Neuron (in vitro differentiated cells): ENCODE measurements at regions not wholly inside any gene's neighbourhood (a gene's known extent, or its start where the extent isn't known, plus 50 kb on each side); places are given as distances from the start of the nearest gene placed in this dataset.
"Not testable (repeated sequence)": the region's sequence is repeated elsewhere in the genome, so short reads cannot be mapped to it uniquely, and the experiment has no call there.

Experiments
- H2AFZ ChIP-seq: one replicate; pipeline ENCODE4 v1.6.1; 2013; ENCODE audit warnings: low read depth, mild to moderate bottlenecking, inconsistent platforms, low read length, moderate library complexity
- H3K27me3 ChIP-seq: one replicate; pipeline ENCODE4 v1.6.1; 2013; ENCODE audit warnings: low read length; ENCODE audit not compliant: insufficient read depth
- H3K36me3 ChIP-seq: one replicate; pipeline ENCODE4 v1.6.1; 2013; ENCODE audit warnings: low read length; ENCODE audit not compliant: insufficient read depth
- H3K4me1 ChIP-seq: one replicate; pipeline ENCODE4 v1.6.1; 2013; ENCODE audit warnings: low read length; ENCODE audit not compliant: insufficient read depth
- H3K4me3 ChIP-seq: 2 replicates; pipeline ENCODE4 v1.5.1; 2013; ENCODE audit warnings: mild to moderate bottlenecking, low read length, moderate library complexity
- H3K9me3 ChIP-seq: one replicate; pipeline ENCODE4 v1.6.1; 2013; ENCODE audit warnings: low read length

DNA sequence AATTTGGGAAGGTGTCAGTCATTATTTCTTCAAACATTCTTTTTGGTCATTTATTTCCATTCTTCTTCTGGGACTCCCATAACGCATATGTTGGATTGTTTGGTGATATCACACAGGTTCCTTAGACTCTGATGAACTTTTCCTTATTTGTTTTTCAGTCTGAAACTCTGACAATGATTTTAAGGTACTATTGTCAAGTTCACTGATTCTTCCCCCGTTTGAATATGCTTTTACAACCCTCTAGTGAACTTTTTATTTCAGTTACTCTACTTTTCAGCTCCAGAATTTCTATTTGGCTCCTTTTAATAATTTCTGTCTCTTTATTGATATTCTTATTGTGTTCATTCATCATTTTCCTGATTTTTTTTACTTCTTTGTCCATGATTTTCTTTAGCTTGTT is 92.5 kb upstream of the RORB start:
- Histone ChIP-seq H3K36me3 (no peaks in the 10 kb centered on the region), H3K4me1 (peaks cover 6% of the 10 kb centered on the region), H3K27me3 (no peaks in the 10 kb centered on the region), H2AFZ (no peak overlapping the region), H3K4me3 (no peak overlapping the region), H3K9me3 (no peaks in the 10 kb centered on the region)

DNA sequence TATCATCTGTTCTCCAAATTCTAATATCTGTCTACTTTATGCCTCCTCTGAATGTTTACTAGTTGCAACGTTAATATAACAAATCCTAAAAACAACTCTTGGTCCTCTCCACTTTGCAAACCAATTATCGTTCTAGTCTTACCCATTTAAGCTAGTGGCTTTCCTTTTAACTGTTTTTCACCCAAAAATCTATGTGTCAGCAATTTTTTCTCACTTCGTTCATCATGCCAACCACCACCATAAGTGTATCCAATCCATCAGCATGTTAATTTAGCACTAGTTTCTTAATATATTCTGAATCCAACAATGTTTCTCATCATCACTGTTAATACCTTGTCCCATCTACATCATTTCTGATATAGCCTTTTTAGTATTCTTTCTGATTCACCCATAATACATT is 90.0 kb upstream of the RORB start:
- Histone ChIP-seq H3K27me3 (no peaks in the 10 kb centered on the region), H3K4me1 (peaks cover 6% of the 10 kb centered on the region), H3K36me3 (no peaks in the 10 kb centered on the region), H3K4me3 (no peak overlapping the region), H3K9me3 (no peaks in the 10 kb centered on the region), H2AFZ (no peak overlapping the region)

DNA sequence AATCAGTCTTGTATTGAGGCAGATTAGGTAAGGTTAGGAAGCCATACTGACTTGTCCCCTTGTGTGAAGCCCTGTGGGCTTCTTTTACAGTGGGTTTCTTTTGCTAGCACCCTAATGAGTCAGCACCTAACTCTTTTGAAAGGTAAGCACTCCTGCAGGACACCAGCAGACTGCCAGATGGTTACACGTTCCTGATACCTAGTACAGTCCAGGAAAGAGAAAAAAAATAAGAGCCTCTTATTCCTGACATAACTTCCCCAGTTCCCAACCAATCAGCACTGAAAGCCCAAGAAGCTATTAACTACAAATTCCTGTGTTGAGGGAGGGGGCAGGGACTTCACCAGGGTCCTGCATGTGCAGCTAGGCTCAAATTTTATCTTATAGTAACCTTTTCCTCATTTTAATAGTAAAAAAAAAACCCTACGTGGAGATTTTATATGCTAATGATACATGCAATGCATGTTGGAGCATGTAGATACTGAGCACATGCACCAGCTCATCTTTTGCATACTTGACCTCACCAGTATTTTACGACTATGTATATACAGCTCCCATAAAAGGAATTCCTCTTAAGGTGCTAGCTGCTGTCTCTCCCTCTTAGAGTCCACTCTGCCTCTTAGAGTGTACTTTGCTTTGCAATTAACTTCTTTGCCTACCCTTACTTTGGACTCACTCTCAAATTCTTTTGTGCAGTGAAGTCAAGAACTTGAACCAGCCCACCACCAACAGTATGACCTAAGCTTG is 84.7 kb upstream of the RORB start:
- no peaks in the 10 kb centered on the region for H3K9me3 ChIP-seq
- no peaks in the 10 kb centered on the region for H3K36me3 ChIP-seq
- peaks cover 18% of the 10 kb centered on the region for H3K4me1 ChIP-seq
- no peaks in the 10 kb centered on the region for H3K27me3 ChIP-seq
- no peak overlapping the region for H3K4me3 ChIP-seq
- no peak overlapping the region for H2AFZ ChIP-seq

DNA sequence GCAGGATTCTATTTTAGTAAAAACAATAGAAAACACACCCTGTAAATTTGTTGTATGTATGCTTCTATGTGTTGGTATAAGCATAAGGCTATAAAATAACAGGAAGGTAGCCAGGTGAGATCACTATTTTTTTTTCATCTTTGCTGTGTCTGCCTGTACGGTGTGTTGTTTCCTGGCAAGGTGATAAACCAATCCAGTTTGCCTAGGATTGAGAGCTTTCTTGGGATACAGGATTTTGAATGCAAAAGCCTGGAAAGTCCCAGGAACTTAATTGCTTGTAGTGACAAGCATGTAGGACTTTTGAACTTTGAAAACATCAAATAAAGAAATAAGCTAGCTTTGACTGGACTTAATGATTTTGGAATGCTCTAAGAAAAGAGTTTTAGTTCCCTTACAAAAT is 83.3 kb upstream of the RORB start:
- H3K4me1 ChIP-seq: peaks cover 12% of the 10 kb centered on the region
- H3K4me3 ChIP-seq: no peak overlapping the region
- H3K36me3 ChIP-seq: no peaks in the 10 kb centered on the region
- peak overlapping the region; percentile 39 for H2AFZ ChIP-seq
- no peaks in the 10 kb centered on the region for H3K9me3 ChIP-seq
- no peaks in the 10 kb centered on the region for H3K27me3 ChIP-seq

DNA sequence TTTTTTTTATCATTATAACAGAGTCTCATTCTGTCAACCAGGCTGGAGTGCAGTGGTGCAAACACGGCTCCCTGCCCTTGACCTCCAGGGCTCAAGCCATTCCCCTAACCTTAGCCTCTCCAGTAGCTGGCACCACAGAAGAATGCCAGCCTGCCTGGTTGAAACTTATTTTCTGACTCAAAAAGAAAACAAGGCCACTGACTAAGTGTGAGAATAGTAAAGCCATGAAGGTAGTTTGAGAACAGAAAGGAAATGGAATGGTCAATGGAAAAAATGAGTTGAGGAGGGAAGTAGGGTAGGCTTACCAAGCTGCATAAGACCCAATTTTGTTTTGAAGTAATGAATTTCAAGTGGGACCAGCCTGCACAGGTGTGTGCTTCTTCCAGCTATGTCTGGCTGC is 82.8 kb upstream of the RORB start:
- Histone ChIP-seq H3K9me3 (no peaks in the 10 kb centered on the region), H3K4me1 (peaks cover 12% of the 10 kb centered on the region), H3K4me3 (no peak overlapping the region), H3K36me3 (no peaks in the 10 kb centered on the region), H3K27me3 (no peaks in the 10 kb centered on the region), H2AFZ (peak overlapping the region; percentile 39)

DNA sequence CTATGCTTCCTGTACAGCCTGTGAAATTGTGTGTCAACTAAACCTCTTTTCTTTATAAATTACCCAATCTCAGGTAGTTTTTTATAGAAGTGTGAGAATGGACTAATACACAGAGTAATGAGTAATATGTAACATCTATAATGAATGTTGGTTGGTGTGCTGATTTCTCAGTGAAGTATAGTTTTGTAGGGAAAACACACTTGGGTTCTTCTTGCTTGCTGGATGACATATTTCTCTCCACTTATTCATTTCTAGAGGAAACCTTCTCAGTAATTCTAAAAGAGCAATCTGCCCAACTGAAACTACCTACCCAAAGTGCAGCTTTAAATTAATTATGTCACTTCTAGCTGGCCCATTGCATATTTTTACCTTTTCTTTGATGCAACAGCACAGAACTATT is 81.1 kb upstream of the RORB start:
- Histone ChIP-seq H3K9me3 (no peaks in the 10 kb centered on the region), H2AFZ (no peak overlapping the region), H3K27me3 (no peaks in the 10 kb centered on the region), H3K4me1 (peaks cover 12% of the 10 kb centered on the region), H3K36me3 (no peaks in the 10 kb centered on the region), H3K4me3 (no peak overlapping the region)

DNA sequence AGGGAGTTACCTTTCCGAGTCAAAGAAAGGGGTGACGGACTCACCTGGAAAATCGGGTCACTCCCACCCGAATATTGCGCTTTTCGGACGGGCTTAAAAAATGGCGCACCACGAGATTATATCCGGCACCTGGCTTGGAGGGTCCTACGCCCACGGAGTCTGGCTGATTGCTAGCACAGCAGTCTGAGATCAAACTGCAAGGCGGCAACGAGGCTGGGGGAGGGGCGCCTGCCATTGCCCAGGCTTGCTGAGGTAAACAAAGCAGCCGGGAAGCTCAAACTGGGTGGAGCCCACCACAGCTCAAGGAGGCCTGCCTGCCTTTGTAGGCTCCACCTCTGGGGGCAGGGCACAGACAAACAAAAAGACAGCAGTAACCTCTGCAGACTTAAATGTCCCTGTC is 72.6 kb upstream of the RORB start:
- not testable (repeated sequence) for H3K4me3 ChIP-seq, H3K27me3 ChIP-seq, H3K4me1 ChIP-seq, H2AFZ ChIP-seq, H3K36me3 ChIP-seq, H3K9me3 ChIP-seq

DNA sequence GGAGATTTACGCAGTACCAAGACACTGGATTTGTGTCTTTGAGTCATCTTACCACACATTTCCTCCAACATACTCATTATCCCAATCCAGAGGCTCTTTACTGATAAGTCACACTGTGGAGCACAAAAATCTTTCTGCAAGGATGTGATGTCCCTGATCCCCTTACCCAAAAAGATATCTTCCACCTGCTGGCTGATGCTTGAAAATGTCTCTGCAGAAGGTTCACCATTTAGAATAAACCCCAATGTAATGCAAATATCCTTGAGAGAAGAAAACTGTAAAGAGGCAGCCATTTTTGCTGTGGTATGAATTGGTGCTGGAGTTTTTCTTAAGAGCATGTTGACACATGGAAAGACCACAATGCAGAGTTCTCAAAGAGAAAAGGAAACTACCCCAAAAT is 65.7 kb upstream of the RORB start:
- Histone ChIP-seq H3K4me1 (no peaks in the 10 kb centered on the region), H3K4me3 (no peak overlapping the region), H3K36me3 (no peaks in the 10 kb centered on the region), H3K27me3 (no peaks in the 10 kb centered on the region), H2AFZ (no peak overlapping the region), H3K9me3 (no peaks in the 10 kb centered on the region)

DNA sequence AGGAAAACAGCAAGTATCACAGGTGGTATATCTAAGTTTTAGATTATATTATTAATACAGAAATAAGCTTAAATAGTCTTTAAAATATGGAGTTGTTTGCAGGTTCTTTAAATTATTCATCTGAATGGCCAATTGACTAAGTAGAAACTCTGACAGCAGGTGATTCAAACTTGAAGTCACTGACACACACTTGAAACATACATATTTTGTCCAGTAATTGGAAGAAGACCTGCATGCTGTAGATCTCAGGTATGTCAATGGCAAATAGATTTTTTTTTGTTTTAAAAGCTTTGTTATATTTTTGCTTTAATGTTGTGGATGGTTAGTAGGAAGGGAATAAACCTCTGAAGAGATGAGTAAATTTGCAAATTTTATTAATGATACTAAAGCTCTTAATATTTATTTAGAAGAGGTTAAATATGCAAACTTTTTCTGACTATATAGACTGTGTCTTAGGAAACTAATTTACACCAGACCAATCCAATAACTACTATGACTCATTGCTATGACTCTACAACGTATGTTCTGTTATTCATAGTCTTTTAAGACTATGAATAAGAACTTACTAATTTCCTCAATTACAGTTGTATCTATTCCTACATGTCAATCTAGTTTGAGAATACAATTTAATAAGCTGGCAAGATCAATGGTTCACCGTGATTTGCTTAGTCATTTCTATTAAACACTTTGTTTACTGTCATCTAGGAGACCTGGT is 53.9 kb upstream of the RORB start:
- Histone ChIP-seq H3K4me1 (no peaks in the 10 kb centered on the region), H3K36me3 (no peaks in the 10 kb centered on the region), H3K4me3 (no peak overlapping the region), H3K9me3 (no peaks in the 10 kb centered on the region), H2AFZ (no peak overlapping the region), H3K27me3 (no peaks in the 10 kb centered on the region)

DNA sequence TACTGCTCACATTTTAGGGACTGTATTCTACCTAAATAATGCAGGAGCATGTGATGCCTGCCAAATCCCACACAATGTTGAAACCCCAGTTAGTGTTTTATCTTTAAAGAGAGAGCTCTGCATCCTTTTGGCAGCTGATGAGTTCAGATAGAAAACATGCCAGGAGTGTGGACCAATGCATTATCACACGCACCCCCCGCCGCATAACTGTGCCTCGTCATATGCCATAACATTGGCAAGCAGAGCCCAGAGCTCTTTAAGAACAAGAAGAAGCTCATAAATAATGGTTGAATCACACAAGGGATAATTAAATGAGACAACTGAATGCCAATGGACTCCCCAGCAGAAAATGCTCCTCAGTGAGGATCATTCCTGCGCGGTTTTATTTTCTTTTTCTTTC is 52.8 kb upstream of the RORB start:
- H2AFZ ChIP-seq: no peak overlapping the region
- no peak overlapping the region for H3K4me3 ChIP-seq
- H3K9me3 ChIP-seq: no peaks in the 10 kb centered on the region
- no peaks in the 10 kb centered on the region for H3K36me3 ChIP-seq
- H3K4me1 ChIP-seq: no peaks in the 10 kb centered on the region
- no peaks in the 10 kb centered on the region for H3K27me3 ChIP-seq
